GDM1 (cell line): ENCODE measurements at regions not wholly inside any gene's neighbourhood (a gene's known extent, or its start where the extent isn't known, plus 50 kb on each side); places are given as distances from the start of the nearest gene placed in this dataset.

Source experiments
- DNase-seq: peaks from one replicate; lab custom pipeline; 2025; lab: John Stamatoyannopoulos, UW

DNA sequence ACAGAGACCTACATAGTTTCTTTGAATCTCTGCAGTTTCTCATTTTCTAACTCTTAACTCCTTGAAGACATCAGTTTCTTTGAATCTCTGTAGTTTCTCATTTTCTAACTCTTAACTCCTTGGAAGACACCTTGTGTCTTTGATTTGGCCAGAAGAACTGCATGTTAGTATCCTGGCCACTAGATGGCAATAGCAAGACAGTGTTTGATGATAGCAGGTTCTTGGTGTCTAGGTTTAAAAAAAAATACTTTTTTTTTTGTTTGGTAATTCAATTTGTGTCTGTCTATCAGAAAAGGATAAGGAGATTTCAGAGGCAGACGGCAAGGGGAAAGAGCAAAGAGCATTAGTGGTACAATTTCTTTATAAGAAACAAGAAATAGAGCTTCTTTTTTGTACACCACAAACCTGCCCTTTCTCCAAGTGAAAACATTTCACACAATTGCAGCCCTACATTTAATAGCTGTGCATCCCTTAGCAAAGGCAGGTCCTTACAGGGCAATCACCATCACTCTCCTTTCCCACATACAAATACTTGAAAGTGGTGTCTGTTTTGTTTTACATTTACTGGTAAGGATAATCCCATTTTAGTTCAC lies 1324.9 kb upstream of the CDH8 start:
- peak; percentile 2 for DNase-seq

- DNase-seq, result no peak
Observed at GRCh38 chr16:63349961-63350360, 1313.7 kb upstream of the CDH8 start.

DNA sequence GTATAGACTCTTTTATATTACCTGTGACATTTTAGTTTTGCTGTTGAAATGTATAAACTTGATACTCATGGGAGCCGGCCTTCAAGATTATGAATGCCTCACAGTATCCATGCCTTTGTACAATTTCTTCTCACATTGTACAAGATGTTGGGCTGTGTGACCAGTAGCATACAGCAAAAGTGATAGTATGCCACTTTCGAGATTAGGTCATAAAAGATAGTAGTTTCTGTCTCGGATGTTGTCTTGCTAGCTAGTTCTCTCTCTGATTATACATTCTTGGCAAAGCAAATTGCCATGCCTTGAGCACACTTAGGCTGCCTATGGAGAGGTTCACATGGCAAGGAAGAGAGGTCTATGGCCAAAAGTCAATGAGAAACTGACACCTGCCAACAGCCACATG lies 1309.8 kb upstream of the CDH8 start:
- DNase-seq, result no peak

DNA sequence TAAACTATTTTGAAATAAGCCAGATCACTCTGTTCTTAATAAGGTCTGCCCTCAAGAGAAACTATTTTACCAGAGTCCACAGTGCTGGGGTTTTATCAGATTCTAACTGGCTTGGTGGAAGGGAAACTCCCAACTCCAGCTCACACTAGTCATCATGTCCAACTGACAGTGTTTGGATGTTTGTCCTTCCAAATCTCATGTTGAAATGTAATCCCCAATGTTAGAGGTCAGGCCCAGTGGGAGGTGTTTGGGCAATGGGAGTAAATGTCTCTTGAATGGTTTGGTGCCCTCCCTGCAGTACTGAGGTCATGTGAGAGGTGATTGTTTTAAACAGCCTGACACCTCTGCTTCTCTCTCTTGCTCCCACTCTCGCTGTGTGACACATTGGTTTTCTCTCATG lies 1301.0 kb upstream of the CDH8 start:
- no peak for DNase-seq

DNA sequence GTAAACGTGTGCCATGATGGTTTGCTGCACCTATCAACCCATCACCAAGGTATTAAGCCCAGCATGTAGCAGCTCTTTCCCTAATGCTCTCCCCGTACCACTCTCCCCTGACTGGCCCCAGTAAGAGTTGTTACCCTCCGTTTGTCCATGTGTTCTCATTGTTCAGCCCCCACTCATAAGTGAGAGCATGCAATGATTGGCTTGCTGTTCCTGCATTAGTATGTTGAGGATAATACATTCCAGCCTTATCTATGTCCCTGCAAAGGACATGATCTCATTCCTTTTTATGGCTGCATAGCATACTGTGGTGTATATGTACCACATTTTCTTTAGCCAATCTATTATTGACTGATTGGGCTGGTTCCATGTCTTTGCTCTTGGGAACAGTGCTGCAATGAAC lies 1294.9 kb upstream of the CDH8 start:
- no peak for DNase-seq

- no peak for DNase-seq
Observed at GRCh38 chr16:63326736-63327339, 1290.6 kb upstream of the CDH8 start.

DNA sequence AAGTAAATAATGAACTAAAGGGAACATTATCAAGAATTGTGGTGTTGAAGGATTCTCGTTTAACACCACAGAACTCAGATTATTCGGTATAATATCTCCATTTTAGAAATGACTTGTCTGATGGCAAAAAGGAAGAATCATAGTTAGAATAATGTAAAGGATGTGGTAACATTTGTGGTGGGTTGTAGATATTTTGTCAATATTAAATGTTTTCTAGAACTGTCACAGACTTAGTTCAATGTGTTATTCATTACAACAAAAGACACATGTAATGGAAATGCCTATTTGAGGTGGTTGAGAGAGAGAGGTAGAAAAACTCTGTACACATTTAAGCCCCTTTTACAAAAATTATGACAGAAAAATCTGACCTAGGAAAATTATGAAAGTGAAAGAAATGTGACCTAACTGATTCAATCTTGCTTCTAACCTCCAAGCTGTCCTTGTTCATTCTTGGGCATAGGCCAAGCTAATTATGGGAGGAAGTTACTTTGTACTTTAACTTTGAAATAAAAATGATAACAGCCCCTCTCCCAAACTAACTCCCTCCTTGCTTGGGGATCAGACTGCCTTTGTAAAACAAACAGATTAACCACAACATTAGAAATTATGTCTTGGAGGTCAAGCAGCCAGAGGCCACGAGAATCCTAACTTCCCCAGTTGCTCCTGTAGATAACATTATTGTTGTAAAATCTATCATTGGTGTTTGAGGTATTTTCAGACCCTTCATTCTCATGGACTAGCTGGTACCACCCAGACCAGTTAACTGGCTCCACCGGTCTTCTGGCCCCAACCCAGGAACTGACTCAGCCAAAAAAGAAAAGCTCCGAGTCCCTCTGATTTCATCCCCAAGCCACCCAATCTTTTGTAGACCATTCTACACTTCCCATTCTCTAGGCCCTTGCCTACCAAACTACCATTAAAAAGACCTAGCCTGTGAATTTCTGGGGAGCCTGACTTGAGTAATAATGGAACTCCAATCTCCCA lies 1287.8 kb upstream of the CDH8 start:
- DNase-seq, result no peak

GRCh38 chr16:63323055-63323454 lies 1286.8 kb upstream of the CDH8 start:
- DNase-seq, result no peak

- no peak for DNase-seq
Observed at GRCh38 chr16:63315229-63315628, 1279.0 kb upstream of the CDH8 start.

DNA sequence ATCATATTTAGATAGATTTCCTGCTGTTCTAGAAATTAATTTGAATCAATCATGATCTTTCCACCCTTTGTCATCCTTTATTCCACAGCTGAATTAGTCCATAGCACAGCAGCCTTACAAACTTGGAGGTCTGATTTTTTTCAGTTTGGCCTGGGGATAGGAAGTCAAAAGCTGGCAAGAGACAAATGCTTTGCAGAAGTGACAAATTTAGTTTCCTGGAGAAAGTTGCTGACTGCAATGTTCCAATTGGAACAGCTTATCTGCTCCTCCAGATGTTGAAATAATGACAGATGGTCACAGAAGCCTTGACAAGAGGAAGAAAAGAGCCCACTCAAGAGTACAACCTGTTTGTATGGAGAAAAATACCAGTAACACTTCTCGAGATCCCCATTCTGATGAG lies 1276.1 kb upstream of the CDH8 start:
- peak; percentile 47 for DNase-seq

- no peak for DNase-seq
Observed at GRCh38 chr16:63311313-63311712, 1275.1 kb upstream of the CDH8 start.

- DNase-seq, result no peak
Observed at GRCh38 chr16:63302811-63303210, 1266.6 kb upstream of the CDH8 start.

- DNase-seq, result no peak
Observed at GRCh38 chr16:63301349-63301748, 1265.1 kb upstream of the CDH8 start.

DNA sequence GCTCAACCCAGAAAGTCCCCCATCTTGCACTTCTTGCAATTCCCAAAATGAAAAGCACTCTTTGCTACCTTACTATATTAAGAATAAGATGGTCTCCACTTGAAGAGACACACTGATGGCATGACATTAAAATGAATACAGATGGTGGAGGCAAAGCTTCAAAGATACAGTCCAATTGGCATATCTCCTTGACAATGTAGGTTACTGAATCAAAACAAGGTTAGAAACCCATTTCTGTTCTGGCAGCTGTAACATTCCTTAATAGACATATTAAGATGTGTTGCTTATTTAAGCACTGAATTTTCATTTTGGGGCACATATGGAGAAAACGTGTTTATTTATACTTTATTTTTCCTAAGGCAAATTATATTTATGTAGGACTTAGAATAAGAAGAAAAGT lies 1262.8 kb upstream of the CDH8 start:
- DNase-seq, result no peak

DNA sequence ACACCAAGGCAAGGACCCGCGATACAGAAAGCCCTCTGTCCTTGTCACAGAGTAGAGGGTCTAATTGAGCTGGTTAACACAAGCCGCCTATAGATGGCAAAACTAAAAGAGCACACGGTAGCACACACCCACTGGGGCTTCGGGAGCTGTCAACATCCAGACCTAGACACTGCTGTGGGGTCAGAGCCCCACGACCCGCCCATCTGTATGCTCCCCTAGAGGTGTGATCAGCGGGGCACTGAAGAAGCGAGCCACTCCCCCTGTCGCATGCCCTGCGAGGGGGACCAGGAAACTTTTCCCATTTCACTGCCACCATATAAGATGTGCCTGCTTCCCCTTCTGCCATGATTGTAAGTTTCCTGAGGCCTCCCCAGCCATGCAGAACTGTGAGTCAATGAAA lies 1255.8 kb upstream of the CDH8 start:
- no peak for DNase-seq

GRCh38 chr16:63289834-63290460 lies 1253.7 kb upstream of the CDH8 start:
- DNase-seq, result no peak

- DNase-seq, result no peak
Observed at GRCh38 chr16:63287401-63287800, 1251.2 kb upstream of the CDH8 start.

DNA sequence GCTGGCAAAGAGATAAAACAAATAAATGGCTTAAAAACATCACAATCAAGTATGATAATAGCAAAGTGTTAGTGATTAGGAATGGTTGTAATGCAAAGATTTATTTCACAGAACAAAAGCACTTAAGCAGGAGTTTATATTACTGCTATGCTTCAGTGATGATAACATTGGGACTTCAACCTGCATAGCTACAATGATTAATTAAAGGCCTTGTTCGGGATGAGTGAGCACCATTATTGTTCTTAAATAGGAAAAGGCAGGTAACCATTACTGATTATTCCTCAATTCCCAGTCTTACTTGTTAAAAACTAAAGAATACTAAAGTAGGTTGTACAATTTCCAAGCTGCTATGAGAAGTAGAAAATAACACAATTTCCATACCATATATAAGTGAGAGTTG lies 1247.5 kb upstream of the CDH8 start:
- no peak for DNase-seq

- DNase-seq, result no peak
Observed at GRCh38 chr16:63244631-63245030, 1208.4 kb upstream of the CDH8 start.

GRCh38 chr16:63241497-63242028 lies 1205.3 kb upstream of the CDH8 start:
- DNase-seq, result no peak

- DNase-seq, result no peak
Observed at GRCh38 chr16:63239065-63239570, 1202.9 kb upstream of the CDH8 start.

DNA sequence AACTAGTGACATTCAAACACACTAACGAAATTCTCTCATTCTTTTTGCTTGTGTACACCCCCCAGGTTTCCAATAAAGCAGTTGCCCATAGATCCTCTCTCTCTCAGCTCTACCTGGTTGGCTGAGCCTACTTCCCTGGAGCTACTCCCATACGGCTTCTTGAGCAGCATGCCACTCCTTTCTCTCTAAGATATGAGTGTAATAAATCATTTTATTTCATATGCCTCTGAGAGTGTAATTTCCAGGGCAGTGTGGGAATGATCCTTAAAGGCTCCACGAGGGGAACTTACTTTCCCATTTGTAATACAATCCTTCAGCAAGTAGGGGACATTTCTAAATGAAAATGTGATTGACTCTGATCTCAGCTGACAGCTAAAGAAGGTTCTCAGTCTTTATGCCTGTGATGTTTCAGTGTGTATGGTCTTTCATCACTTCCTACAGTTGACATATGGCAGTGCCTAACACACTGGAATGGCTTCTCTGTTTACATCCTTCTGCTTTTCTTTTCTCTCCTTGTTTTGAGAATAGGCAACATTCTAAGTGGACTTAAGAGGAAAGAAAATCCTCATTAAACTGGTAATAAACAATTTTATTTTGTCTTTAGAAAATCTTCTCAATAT lies 1194.3 kb upstream of the CDH8 start:
- no peak for DNase-seq
